ENCODE measurements at regions not wholly inside any gene's neighbourhood (a gene's known extent, or its start where the extent isn't known, plus 50 kb on each side); places are given as distances from the start of the nearest gene placed in this dataset.

DNA sequence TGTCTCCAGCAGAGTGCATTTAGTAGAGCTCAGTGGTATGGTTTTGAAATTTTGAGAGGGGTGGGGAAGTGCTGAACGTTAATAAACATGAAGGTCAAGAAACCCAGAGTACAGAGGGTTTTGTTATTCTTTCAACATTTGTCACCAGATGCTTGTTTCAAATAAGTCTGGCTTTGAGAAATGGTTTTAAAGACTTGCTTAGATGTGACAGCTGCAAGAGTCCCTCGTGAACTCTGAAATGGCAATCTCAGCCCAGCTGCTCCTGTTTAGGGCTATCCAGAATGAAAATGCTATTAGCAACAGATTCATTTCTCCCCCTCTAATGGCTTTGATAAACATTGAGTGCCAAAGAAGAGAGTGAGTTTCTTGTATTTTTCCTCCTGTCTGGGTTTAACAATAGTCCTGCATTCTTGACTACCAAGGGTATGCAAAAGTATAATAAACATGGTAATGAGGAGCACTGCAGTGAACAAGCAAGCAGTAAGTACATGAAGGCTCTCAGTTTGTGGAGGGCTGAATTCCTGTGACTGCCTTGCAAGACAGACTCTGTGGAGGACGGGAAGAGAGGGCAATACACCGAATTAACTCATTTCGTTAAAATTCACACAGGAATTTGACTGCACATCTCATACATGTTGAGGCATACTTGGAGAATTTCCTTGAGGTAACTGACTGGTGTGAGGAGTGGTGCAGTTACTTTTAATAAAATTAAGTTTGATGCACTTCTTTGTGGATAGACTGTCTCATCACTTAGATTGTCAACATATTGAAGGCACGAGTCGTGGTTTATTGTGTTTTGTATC, 490.9 kb downstream of the REEP3 start:
- TF ChIP-seq, protein P1, sequence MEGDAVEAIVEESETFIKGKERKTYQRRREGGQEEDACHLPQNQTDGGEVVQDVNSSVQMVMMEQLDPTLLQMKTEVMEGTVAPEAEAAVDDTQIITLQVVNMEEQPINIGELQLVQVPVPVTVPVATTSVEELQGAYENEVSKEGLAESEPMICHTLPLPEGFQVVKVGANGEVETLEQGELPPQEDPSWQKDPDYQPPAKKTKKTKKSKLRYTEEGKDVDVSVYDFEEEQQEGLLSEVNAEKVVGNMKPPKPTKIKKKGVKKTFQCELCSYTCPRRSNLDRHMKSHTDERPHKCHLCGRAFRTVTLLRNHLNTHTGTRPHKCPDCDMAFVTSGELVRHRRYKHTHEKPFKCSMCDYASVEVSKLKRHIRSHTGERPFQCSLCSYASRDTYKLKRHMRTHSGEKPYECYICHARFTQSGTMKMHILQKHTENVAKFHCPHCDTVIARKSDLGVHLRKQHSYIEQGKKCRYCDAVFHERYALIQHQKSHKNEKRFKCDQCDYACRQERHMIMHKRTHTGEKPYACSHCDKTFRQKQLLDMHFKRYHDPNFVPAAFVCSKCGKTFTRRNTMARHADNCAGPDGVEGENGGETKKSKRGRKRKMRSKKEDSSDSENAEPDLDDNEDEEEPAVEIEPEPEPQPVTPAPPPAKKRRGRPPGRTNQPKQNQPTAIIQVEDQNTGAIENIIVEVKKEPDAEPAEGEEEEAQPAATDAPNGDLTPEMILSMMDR (IDR thresholded peaks at IDR 0.05): no peak
- TF ChIP-seq EZH2 (IDR thresholded peaks at IDR 0.05; ENCODE audit: borderline replicate concordance, insufficient read depth, low read depth, low read length, poor library complexity, severe bottlenecking): no peak
- Histone ChIP-seq H3K27me3 (replicated peaks in 1 of 4; ENCODE audit: control extremely low read depth in 1 of 4, control insufficient read depth in 3 of 4, insufficient read depth in 4 of 4, low read length in 3 of 4) (no peaks in the 10 kb centered on the region), H3K9me3 (ENCODE audit: control extremely low read depth in 1 of 3, control insufficient read depth in 2 of 3, insufficient read depth in 1 of 3, low read length in 2 of 3) (peaks cover 0 to 3% (median 0%) of the 10 kb centered on the region in 3 donors), H4K20me1 (ENCODE audit: control insufficient read depth, insufficient read depth, low read length, poor library complexity, severe bottlenecking) (no peaks in the 10 kb centered on the region), H3K79me2 (ENCODE audit: control insufficient read depth, insufficient read depth, low read length) (no peaks in the 10 kb centered on the region), H3K9ac (ENCODE audit: low read length) (no peak overlapping the region), H3K36me3 (replicated peaks in 1 of 2; ENCODE audit: control extremely low read depth in 1 of 2, control insufficient read depth in 1 of 2, extremely low read depth in 1 of 2, insufficient read depth in 2 of 2, low read length in 1 of 2) (no peaks in the 10 kb centered on the region), H3K27ac (ENCODE audit: low read length in 2 of 2) (no peak overlapping the region), H3K4me3 (ENCODE audit: control extremely low read depth in 1 of 5, extremely low read depth in 1 of 5, insufficient read depth in 1 of 5, low read depth in 2 of 5, low read length in 4 of 5) (no peak overlapping the region), H3K4me2 (replicated peaks; ENCODE audit: low read depth, low read length, poor library complexity, severe bottlenecking) (no peak overlapping the region), H3K4me1 (ENCODE audit: control insufficient read depth in 2 of 2, insufficient read depth in 2 of 2, low read length in 2 of 2) (no peaks in the 10 kb centered on the region), H2AFZ (ENCODE audit: insufficient read depth, low read depth, low read length, poor library complexity, severe bottlenecking) (no peak overlapping the region)
- intact Hi-C loops (cut with micrococcal nuclease): no loop called here
- ChIA-PET CTCF (no interaction called here), POLR2A (no interaction called here)
- Mint-ChIP-seq H3K4me1 (no peaks in the 10 kb centered on the region), H3K9me3 (ENCODE audit: insufficient read depth) (no peaks in the 10 kb centered on the region), H3K4me3 (no peak overlapping the region), H3K27ac (no peak overlapping the region), H3K27me3 (peaks cover 3% of the 10 kb centered on the region)
- WGBS (ENCODE audit: insufficient coverage): 83% methylated on average over 2 of the region's 7 CpGs
- DNase-seq: no peak
- ATAC-seq (ENCODE audit: low read depth): no peak

DNA sequence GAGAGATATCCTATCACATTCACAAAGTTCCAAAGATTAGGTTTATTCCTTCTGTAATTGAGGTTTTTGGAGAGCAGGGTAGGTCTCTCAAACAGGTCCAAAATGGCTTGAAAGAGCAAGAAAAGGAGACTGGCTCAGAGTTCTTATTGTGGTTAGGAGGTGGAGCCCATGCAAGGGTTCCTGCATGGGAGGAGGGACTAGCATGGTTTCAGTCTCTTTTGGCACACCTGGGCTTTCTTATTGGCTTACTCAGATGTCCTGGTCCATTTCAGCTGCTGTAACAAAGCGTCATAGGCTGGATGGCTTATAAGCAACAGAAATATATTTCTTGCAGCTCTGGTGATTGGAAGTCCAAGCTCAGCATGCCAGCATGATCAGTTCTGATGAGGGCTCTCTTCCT, 493.1 kb downstream of the REEP3 start:
- H3K4me2 ChIP-seq (replicated peaks; ENCODE audit: low read depth, low read length, poor library complexity, severe bottlenecking): no peak overlapping the region
- H3K27me3 Mint-ChIP-seq: peaks cover 3% of the 10 kb centered on the region
- no peak overlapping the region for H3K4me3 Mint-ChIP-seq
- H3K4me1 Mint-ChIP-seq: no peaks in the 10 kb centered on the region
- no peak for ATAC-seq (ENCODE audit: low read depth)
- intact Hi-C loops (cut with micrococcal nuclease): no loop called here
- ChIA-PET CTCF (interaction anchor here (0.8 kb wide), 1 partner anchor 26 kb away, joined by 3 read pairs; no protein-coding TSS in a partner anchor), POLR2A (no interaction called here)
- no peaks in the 10 kb centered on the region for H3K79me2 ChIP-seq (ENCODE audit: control insufficient read depth, insufficient read depth, low read length)
- no peak overlapping the region for H3K27ac Mint-ChIP-seq
- no peak overlapping the region for H3K27ac ChIP-seq (ENCODE audit: low read length in 2 of 2)
- H3K9me3 ChIP-seq (ENCODE audit: control extremely low read depth in 1 of 3, control insufficient read depth in 2 of 3, insufficient read depth in 1 of 3, low read length in 2 of 3): no peaks in the 10 kb centered on the region
- no peak overlapping the region for H2AFZ ChIP-seq (ENCODE audit: insufficient read depth, low read depth, low read length, poor library complexity, severe bottlenecking)
- no peaks in the 10 kb centered on the region for H3K36me3 ChIP-seq (replicated peaks in 1 of 2; ENCODE audit: control extremely low read depth in 1 of 2, control insufficient read depth in 1 of 2, extremely low read depth in 1 of 2, insufficient read depth in 2 of 2, low read length in 1 of 2)
- H4K20me1 ChIP-seq (ENCODE audit: control insufficient read depth, insufficient read depth, low read length, poor library complexity, severe bottlenecking): no peaks in the 10 kb centered on the region
- no peak overlapping the region for H3K4me3 ChIP-seq (ENCODE audit: control extremely low read depth in 1 of 5, extremely low read depth in 1 of 5, insufficient read depth in 1 of 5, low read depth in 2 of 5, low read length in 4 of 5)
- DNase-seq: no peak
- H3K9ac ChIP-seq (ENCODE audit: low read length): no peak overlapping the region
- no peaks in the 10 kb centered on the region for H3K4me1 ChIP-seq (ENCODE audit: control insufficient read depth in 2 of 2, insufficient read depth in 2 of 2, low read length in 2 of 2)
- TF ChIP-seq, protein P1 (IDR thresholded peaks at IDR 0.05): no peak
- no peak for TF ChIP-seq EZH2 (IDR thresholded peaks at IDR 0.05; ENCODE audit: borderline replicate concordance, insufficient read depth, low read depth, low read length, poor library complexity, severe bottlenecking)
- no peaks in the 10 kb centered on the region for H3K27me3 ChIP-seq (replicated peaks in 1 of 4; ENCODE audit: control extremely low read depth in 1 of 4, control insufficient read depth in 3 of 4, insufficient read depth in 4 of 4, low read length in 3 of 4)
- WGBS (ENCODE audit: insufficient coverage): 89% methylated on average over 1 of the region's 1 CpG
- no peaks in the 10 kb centered on the region for H3K9me3 Mint-ChIP-seq (ENCODE audit: insufficient read depth)

Data from B cell (primary cell).